Thoracic aorta (tissue), 2 donors: ENCODE measurements at regions not wholly inside any gene's neighbourhood (a gene's known extent, or its start where the extent isn't known, plus 50 kb on each side); places are given as distances from the start of the nearest gene placed in this dataset.

Source experiments
- ATAC-seq: fragments of 150-250 bp; one replicate; pipeline ENCODE4 v1.8.0; 2017; ENCODE audit warnings: low read depth; ENCODE audit not compliant: insufficient number of reproducible peaks, low FRiP score
- DNase-seq: peaks from one replicate; pipeline ENCODE4 v3.0.0-alpha.2; 2020; ENCODE audit warnings: low spot score
- H3K27ac ChIP-seq, 2 donors: fragments of 200-600 bp; sonication (generic); 1 replicate in 1 of 2; 2 replicates in 1 of 2; pipeline ENCODE4 v1.5.1; 2016; ENCODE audit warnings: mild to moderate bottlenecking in 2 of 2, moderate library complexity in 2 of 2
- H3K27me3 ChIP-seq: fragments of 200-600 bp; sonication (generic); replicated peaks from 2 replicates; pipeline ENCODE4 v1.6.0; 2016; ENCODE audit warnings: mild to moderate bottlenecking; ENCODE audit not compliant: insufficient read depth
- H3K36me3 ChIP-seq: fragments of 200-600 bp; sonication (generic); one replicate; pipeline ENCODE4 v1.5.1; 2016
- H3K4me1 ChIP-seq, 2 donors: fragments of 200-600 bp; sonication (generic); 1 replicate in 1 of 2; 2 replicates in 1 of 2; pipeline versions ENCODE4 v1.5.1 to v1.6.0; 2016; ENCODE audit warnings: low read depth in 2 of 2, mild to moderate bottlenecking in 1 of 2; ENCODE audit not compliant: control insufficient read depth in 1 of 2
- H3K4me3 ChIP-seq: fragments of 200-600 bp; sonication (generic); 2 replicates; pipeline ENCODE4 v1.5.1; 2016; ENCODE audit warnings: mild to moderate bottlenecking
- H3K9me3 ChIP-seq: fragments of 200-600 bp; sonication (generic); 2 replicates; pipeline ENCODE4 v1.5.1; 2016
- TF ChIP-seq, protein P1 (sequence below): fragments of 200-600 bp; sonication (generic); IDR thresholded peaks from one replicate; pipeline ENCODE4 v1.5.1; 2019; ENCODE audit warnings: antibody characterized with exemption

DNA sequence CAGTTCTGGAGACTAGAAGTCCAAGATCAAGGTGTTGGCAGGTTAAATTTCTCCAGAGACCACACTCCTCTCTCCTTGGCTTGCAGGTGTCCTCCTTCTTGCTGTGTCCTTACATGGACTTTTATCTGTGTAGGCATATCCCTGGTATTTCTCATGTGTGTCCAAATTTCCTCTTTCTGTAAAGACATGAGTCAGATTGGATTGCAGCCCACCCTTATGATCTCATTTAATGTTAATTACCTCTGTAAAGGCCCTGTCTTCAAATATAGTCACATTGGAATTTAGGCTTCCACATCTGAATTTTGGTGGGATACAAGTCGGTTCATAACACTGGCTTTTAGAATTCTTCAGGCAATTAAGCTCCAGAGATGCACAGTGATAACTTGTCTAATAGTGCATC, 322.2 kb upstream of the GRIA1 start:
- no peak for DNase-seq
- TF ChIP-seq, protein P1, sequence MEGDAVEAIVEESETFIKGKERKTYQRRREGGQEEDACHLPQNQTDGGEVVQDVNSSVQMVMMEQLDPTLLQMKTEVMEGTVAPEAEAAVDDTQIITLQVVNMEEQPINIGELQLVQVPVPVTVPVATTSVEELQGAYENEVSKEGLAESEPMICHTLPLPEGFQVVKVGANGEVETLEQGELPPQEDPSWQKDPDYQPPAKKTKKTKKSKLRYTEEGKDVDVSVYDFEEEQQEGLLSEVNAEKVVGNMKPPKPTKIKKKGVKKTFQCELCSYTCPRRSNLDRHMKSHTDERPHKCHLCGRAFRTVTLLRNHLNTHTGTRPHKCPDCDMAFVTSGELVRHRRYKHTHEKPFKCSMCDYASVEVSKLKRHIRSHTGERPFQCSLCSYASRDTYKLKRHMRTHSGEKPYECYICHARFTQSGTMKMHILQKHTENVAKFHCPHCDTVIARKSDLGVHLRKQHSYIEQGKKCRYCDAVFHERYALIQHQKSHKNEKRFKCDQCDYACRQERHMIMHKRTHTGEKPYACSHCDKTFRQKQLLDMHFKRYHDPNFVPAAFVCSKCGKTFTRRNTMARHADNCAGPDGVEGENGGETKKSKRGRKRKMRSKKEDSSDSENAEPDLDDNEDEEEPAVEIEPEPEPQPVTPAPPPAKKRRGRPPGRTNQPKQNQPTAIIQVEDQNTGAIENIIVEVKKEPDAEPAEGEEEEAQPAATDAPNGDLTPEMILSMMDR = no peak
- Histone ChIP-seq H3K9me3 (no peaks in the 10 kb centered on the region), H3K27ac (no peak overlapping the region), H3K4me1 (no peaks in the 10 kb centered on the region), H3K27me3 (no peaks in the 10 kb centered on the region), H3K4me3 (no peak overlapping the region), H3K36me3 (no peaks in the 10 kb centered on the region)
- ATAC-seq = no peak

DNA sequence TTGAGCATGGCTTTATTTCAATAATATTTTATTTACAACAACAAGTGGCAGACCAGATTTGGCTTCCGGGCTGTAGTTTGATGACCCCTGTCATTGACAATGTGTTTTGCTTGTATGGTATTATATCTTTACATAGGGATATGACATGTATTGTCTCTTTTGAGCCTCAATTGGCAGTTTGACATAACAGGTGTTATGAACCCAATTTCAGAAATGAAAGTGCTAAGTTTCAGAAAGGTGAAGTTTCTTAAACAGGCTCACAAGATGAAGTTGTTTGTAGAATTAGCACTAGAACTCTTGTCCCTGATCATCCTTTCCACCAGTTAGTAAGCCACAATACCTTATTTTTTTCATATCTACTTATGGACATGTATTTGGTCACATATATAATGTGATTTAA, 303.0 kb upstream of the GRIA1 start:
- TF ChIP-seq, protein P1 = no peak
- no peak overlapping the region for H3K4me3 ChIP-seq
- H3K4me1 ChIP-seq = no peaks in the 10 kb centered on the region
- no peak for ATAC-seq
- H3K36me3 ChIP-seq = no peaks in the 10 kb centered on the region
- DNase-seq = no peak
- no peak overlapping the region for H3K27ac ChIP-seq
- H3K27me3 ChIP-seq = no peaks in the 10 kb centered on the region
- no peaks in the 10 kb centered on the region for H3K9me3 ChIP-seq

DNA sequence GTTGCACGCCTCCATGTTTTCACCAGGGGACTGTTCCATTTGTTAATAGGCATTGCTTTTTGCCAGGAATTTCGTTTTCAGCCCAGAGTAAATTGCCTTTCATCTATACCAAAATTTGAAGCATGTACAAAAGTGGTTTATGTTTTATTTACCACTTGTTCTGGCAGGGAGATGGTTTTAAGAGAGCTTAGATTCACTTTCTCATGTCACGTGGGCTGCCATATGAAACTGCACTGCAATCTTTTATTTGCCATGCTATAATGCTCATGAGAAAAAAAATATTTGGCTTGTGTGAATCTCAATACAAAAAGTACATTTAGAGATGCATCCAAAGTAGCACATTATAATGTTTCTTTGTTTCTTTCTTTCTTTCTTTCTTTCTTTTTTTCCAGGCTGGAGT, 284.1 kb upstream of the GRIA1 start:
- H3K4me1 ChIP-seq = no peaks in the 10 kb centered on the region
- no peak overlapping the region for H3K4me3 ChIP-seq
- H3K27me3 ChIP-seq = no peaks in the 10 kb centered on the region
- H3K9me3 ChIP-seq = no peaks in the 10 kb centered on the region
- no peak overlapping the region for H3K27ac ChIP-seq
- TF ChIP-seq, protein P1 = no peak
- ATAC-seq = no peak
- H3K36me3 ChIP-seq = no peaks in the 10 kb centered on the region
- no peak for DNase-seq

DNA sequence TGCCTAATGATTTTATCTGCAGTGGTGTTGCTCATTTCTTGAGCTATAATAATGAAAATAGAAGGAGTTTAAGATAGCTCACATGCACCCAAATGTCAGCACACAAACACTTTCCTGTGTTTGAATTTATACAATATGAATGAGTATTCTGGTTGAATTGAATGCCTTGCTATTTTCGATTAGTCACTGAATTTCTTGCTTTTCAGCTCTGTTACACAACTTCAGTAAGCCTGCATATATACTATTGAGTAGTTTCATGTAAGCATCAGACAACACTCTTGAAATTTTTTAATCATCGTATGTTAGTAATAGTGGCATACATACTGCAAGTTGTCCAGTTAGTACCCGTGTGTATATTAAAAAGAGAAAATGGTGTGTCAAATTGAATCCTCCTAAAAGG, 281.5 kb upstream of the GRIA1 start:
- no peaks in the 10 kb centered on the region for H3K4me1 ChIP-seq
- ATAC-seq = no peak

DNA sequence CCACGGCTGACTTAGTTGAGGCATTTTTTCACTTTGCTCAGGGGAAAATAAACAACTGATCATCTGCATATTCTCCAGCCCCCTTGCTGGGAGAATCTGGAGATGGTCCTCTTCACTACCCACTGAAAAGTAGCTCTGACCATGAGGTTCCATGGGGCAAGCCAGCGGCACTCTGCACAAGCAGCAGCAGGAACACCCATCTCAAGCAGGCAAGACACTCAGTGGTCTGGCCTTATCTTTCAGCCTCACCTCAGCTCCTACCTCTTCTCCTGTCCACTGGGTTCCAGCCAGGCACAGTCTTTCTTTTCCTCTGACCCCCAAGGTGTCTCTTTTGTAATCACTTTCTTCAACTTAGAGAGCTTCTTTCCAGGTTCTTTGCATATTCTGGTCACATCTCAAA, 280.8 kb upstream of the GRIA1 start:
- TF ChIP-seq, protein P1 = no peak
- no peaks in the 10 kb centered on the region for H3K36me3 ChIP-seq

More for the DNA sequence above, 281.5 kb upstream of the GRIA1 start:
- TF ChIP-seq, protein P1 = no peak
- no peaks in the 10 kb centered on the region for H3K9me3 ChIP-seq
- no peak for DNase-seq
- H3K4me3 ChIP-seq = no peak overlapping the region
- no peak overlapping the region for H3K27ac ChIP-seq
- no peaks in the 10 kb centered on the region for H3K27me3 ChIP-seq
- H3K36me3 ChIP-seq = no peaks in the 10 kb centered on the region

More for the DNA sequence above, 280.8 kb upstream of the GRIA1 start:
- Histone ChIP-seq H3K4me1 (no peaks in the 10 kb centered on the region), H3K27me3 (no peaks in the 10 kb centered on the region), H3K9me3 (no peaks in the 10 kb centered on the region), H3K27ac (no peak overlapping the region), H3K4me3 (no peak overlapping the region)
- ATAC-seq (no peak), DNase-seq (no peak)
